Right lobe of liver (tissue), 6 donors: ENCODE measurements at regions not wholly inside any gene's neighbourhood (a gene's known extent, or its start where the extent isn't known, plus 50 kb on each side); places are given as distances from the start of the nearest gene placed in this dataset.

Experiments used
- ATAC-seq, 4 donors: fragments of 200-7000 bp; cut with Tn5 transposase; one replicate each; pipeline ENCODE4 v1.9.1; 2020; ENCODE audit warnings: mild to moderate bottlenecking in 4 of 4, moderate library complexity in 4 of 4
- DNase-seq, 3 donors: peaks; one replicate each; pipeline ENCODE4 v3.0.0-alpha.2; 2020
- H3K27ac ChIP-seq, 3 donors: fragments of 200-600 bp; one replicate each; pipeline ENCODE4 v1.8.0; 2022
- H3K27me3 ChIP-seq, 2 donors: fragments of 200-600 bp; one replicate each; pipeline ENCODE4 v1.8.0; 2022
- H3K36me3 ChIP-seq, 4 donors: fragments of 200-600 bp; sonication (generic) in 1 of 4; one replicate each; pipeline versions ENCODE4 v1.5.1 to v1.8.0; 2017 to 2022; ENCODE audit warnings: control low read depth in 1 of 4
- H3K4me1 ChIP-seq, 4 donors: fragments of 200-600 bp; sonication (generic) in 1 of 4; one replicate each; pipeline versions ENCODE4 v1.5.1 to v1.8.0; 2017 to 2022; ENCODE audit warnings: control low read depth in 1 of 4
- H3K4me3 ChIP-seq, 3 donors: fragments of 200-600 bp; one replicate each; pipeline ENCODE4 v1.8.0; 2022
- H3K9me3 ChIP-seq, 4 donors: fragments of 200-600 bp; sonication (generic) in 1 of 4; one replicate each; pipeline versions ENCODE4 v1.5.1 to v1.8.0; 2017 to 2022; ENCODE audit warnings: control low read depth in 1 of 4
- CTCF ChIP-seq, 4 donors: fragments of 200-600 bp in 3 of 4; fragments of 450-650 bp in 1 of 4; IDR thresholded peaks; one replicate each; pipeline versions ENCODE4 v1.5.1 to v1.8.0; 2016 to 2022; ENCODE audit warnings: antibody characterized with exemption in 4 of 4, mild to moderate bottlenecking in 2 of 4
- POLR2A ChIP-seq: fragments of 450-650 bp; IDR thresholded peaks from one replicate; pipeline ENCODE4 v1.6.1; 2017; ENCODE audit warnings: antibody characterized with exemption, mild to moderate bottlenecking
- WGBS: methylation state at CpG from one replicate; pipeline ENCODE4 v1.1.6; 2018; ENCODE audit warnings: low coverage, low lambda C conversion rate; ENCODE audit not compliant: insufficient coverage; ENCODE audit errors: missing lambda C conversion rate; 5-methylcytosine and 5-hydroxymethylcytosine counted together
- intact Hi-C, 2 donors: fragments of 100-400 bp; cut with DNase I; formaldehyde crosslinking; loops; one replicate each; pipeline versions ENCODE4 v1.11.2 to v1.14.1; 2022
- donor health status: DM: no; HTN: yes; CAD: no.
- donor health status: DM: no; HTN: no; CAD: no.
- donor health status: DM: no; HTN: no; CAD: no.
- donor health status: DM: no; HTN: yes; CAD: no.
- donor health status: DM: no; HTN: yes; CAD: no.

GRCh38 chr13:58964048-58964447 lies 1199.7 kb downstream of the DIAPH3 start:
- 48% methylated on average over 3 of the region's 3 CpGs for WGBS
- H3K9me3 ChIP-seq, result no peaks in the 10 kb centered on the region
- TF ChIP-seq CTCF (IDR thresholded peaks at IDR 0.05) (no peak), POLR2A (no peak)
- no peaks in the 10 kb centered on the region for H3K36me3 ChIP-seq
- H3K27ac ChIP-seq, result no peak overlapping the region
- DNase-seq (no peak), ATAC-seq (no peak)
- no peaks in the 10 kb centered on the region for H3K4me1 ChIP-seq
- no peaks in the 10 kb centered on the region for H3K27me3 ChIP-seq
- intact Hi-C loops, result no loop called here
- H3K4me3 ChIP-seq, result no peak overlapping the region

- H3K9me3 ChIP-seq, result no peaks in the 10 kb centered on the region
- WGBS, result 57% methylated on average over 2 of the region's 6 CpGs
- no peak overlapping the region for H3K4me3 ChIP-seq
- H3K36me3 ChIP-seq, result no peaks in the 10 kb centered on the region
- ATAC-seq (no peak), DNase-seq (no peak)
- no peak for TF ChIP-seq CTCF (IDR thresholded peaks at IDR 0.05)
- TF ChIP-seq POLR2A, result no peak
- no peaks in the 10 kb centered on the region for H3K27me3 ChIP-seq
- intact Hi-C loops, result no loop called here
- no peaks in the 10 kb centered on the region for H3K4me1 ChIP-seq
- no peak overlapping the region for H3K27ac ChIP-seq
Observed at GRCh38 chr13:58977085-58977484, 1186.6 kb downstream of the DIAPH3 start.

GRCh38 chr13:58978331-58978730 lies 1185.4 kb downstream of the DIAPH3 start:
- Histone ChIP-seq H3K9me3 (no peaks in the 10 kb centered on the region), H3K27ac (no peak overlapping the region), H3K27me3 (no peaks in the 10 kb centered on the region), H3K4me3 (no peak overlapping the region), H3K4me1 (no peaks in the 10 kb centered on the region), H3K36me3 (no peaks in the 10 kb centered on the region)
- TF ChIP-seq CTCF (IDR thresholded peaks at IDR 0.05), result no peak
- TF ChIP-seq POLR2A, result no peak
- no peak for ATAC-seq
- intact Hi-C loops, result no loop called here
- 54% methylated on average over 1 of the region's 1 CpG for WGBS
- no peak for DNase-seq

GRCh38 chr13:58979851-58980250 lies 1183.9 kb downstream of the DIAPH3 start:
- Histone ChIP-seq H3K36me3 (no peaks in the 10 kb centered on the region), H3K27me3 (no peaks in the 10 kb centered on the region), H3K4me3 (no peak overlapping the region), H3K4me1 (no peaks in the 10 kb centered on the region), H3K27ac (no peak overlapping the region), H3K9me3 (no peaks in the 10 kb centered on the region)
- WGBS, result 24% methylated on average over 2 of the region's 2 CpGs
- ATAC-seq (no peak), DNase-seq (no peak)
- intact Hi-C loops, result no loop called here
- no peak for TF ChIP-seq POLR2A
- no peak for TF ChIP-seq CTCF (IDR thresholded peaks at IDR 0.05)

GRCh38 chr13:58985845-58986244 lies 1177.9 kb downstream of the DIAPH3 start:
- TF ChIP-seq POLR2A, result no peak
- TF ChIP-seq CTCF (IDR thresholded peaks at IDR 0.05), result no peak
- Histone ChIP-seq H3K4me3 (no peak overlapping the region), H3K4me1 (no peaks in the 10 kb centered on the region), H3K27me3 (no peaks in the 10 kb centered on the region), H3K9me3 (no peaks in the 10 kb centered on the region), H3K36me3 (no peaks in the 10 kb centered on the region), H3K27ac (no peak overlapping the region)
- 64% methylated on average over 3 of the region's 3 CpGs for WGBS
- intact Hi-C loops, result no loop called here
- no peak for ATAC-seq
- no peak for DNase-seq
